ENCODE measurements at regions not wholly inside any gene's neighbourhood (a gene's known extent, or its start where the extent isn't known, plus 50 kb on each side); places are given as distances from the start of the nearest gene placed in this dataset.

DNA sequence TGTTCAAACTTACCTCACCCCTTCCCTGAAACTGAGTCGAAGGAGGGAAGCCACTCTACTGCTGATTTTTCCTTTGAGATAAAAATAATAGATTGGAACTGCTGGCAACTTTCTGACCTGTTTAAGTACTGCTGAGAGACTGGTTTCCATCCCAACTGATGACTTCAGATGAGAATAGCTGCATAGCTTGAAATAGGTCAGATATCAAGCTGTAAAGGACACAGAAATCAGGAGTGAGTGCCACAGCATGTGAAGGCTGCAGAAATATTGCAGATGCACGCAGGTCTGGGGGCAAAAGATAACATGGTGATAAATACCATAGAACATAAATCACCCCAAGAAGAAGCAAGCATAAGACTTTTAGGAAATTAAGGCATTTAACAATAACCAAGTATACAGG lies 923.2 kb downstream of the SH3BGRL start:
- H3K36me3 ChIP-seq (ENCODE audit: control insufficient read depth, insufficient read depth, low read length) = no peaks in the 10 kb centered on the region
- H3K4me2 ChIP-seq (ENCODE audit: extremely low read depth, insufficient read depth, low read length) = no peak overlapping the region
- H3K27ac ChIP-seq (ENCODE audit: insufficient read depth, low read length) = no peak overlapping the region
- no peak overlapping the region for H3K9ac ChIP-seq (ENCODE audit: insufficient read depth, low read length)
- H3K4me1 ChIP-seq (ENCODE audit: control insufficient read depth, extremely low read depth, insufficient read depth, low read length) = no peaks in the 10 kb centered on the region
- H3K79me2 ChIP-seq (ENCODE audit: control insufficient read depth, insufficient read depth, low read length) = no peaks in the 10 kb centered on the region
- H3K4me3 ChIP-seq (replicated peaks in 1 of 4; ENCODE audit: control extremely low read depth in 1 of 4, insufficient read depth in 1 of 4, low read depth in 3 of 4, low read length in 4 of 4) = no peak overlapping the region
- H4K20me1 ChIP-seq (ENCODE audit: control insufficient read depth, extremely low read depth, insufficient read depth, low read length) = no peaks in the 10 kb centered on the region
- H3K9me3 ChIP-seq (ENCODE audit: control insufficient read depth, insufficient read depth, low read depth, low read length) = no peaks in the 10 kb centered on the region
- no peak overlapping the region for H2AFZ ChIP-seq (ENCODE audit: low read length)
- no peak for TF ChIP-seq EZH2 (IDR thresholded peaks at IDR 0.05; ENCODE audit: low read length, missing control alignments)
- TF ChIP-seq, protein P1, sequence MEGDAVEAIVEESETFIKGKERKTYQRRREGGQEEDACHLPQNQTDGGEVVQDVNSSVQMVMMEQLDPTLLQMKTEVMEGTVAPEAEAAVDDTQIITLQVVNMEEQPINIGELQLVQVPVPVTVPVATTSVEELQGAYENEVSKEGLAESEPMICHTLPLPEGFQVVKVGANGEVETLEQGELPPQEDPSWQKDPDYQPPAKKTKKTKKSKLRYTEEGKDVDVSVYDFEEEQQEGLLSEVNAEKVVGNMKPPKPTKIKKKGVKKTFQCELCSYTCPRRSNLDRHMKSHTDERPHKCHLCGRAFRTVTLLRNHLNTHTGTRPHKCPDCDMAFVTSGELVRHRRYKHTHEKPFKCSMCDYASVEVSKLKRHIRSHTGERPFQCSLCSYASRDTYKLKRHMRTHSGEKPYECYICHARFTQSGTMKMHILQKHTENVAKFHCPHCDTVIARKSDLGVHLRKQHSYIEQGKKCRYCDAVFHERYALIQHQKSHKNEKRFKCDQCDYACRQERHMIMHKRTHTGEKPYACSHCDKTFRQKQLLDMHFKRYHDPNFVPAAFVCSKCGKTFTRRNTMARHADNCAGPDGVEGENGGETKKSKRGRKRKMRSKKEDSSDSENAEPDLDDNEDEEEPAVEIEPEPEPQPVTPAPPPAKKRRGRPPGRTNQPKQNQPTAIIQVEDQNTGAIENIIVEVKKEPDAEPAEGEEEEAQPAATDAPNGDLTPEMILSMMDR (conservative IDR thresholded peaks at IDR 0.05 in 1 of 2, IDR thresholded peaks at IDR 0.05 in 1 of 2; ENCODE audit: low read depth in 1 of 2, low read length in 2 of 2) = no peak
- H3K27me3 ChIP-seq (ENCODE audit: control insufficient read depth, insufficient read depth, low read length) = no peaks in the 10 kb centered on the region
- no peak for DNase-seq (ENCODE audit: low read depth in 2 of 2)

DNA sequence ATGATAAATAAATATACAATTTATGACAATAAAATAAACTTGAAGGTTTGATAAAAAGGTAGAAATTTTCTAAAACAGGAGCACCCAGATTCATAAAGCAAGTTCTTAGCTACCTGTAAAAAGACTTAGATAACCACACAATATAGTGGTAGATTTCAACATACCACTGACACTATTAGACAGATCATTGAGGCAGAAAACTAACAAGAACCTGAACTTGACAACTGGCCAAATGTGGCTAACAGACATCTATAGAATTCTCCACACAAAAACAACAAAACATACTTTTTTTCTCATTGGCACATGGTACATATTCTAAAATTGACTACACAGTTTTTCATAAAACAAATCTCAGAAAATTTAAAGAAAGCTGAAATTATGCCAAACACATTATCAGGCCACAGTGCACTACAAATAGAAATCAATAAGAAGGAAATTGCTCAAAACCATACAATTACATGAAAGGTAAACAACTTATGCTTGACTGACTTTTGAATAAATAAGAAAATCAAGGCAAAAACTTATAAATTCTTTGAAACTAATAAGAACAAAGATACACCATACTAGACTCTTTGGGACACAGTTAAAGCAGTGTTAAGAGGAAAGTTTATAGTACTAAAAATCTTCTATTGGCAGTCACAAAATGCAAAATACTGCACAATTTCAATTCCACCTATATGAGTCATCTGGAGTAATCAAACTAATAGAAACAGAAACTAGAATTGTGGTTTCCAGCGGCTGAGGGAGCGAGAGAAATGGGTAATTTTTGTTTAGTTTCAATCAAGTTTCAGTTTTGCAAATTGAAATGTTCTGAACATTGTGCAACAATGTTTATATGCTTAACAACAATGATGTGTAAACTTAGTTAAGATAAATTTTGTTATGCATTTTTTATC lies 925.6 kb downstream of the SH3BGRL start:
- H4K20me1 ChIP-seq (ENCODE audit: control insufficient read depth, extremely low read depth, insufficient read depth, low read length) = no peaks in the 10 kb centered on the region
- no peaks in the 10 kb centered on the region for H3K27me3 ChIP-seq (ENCODE audit: control insufficient read depth, insufficient read depth, low read length)
- no peaks in the 10 kb centered on the region for H3K4me1 ChIP-seq (ENCODE audit: control insufficient read depth, extremely low read depth, insufficient read depth, low read length)
- H3K4me2 ChIP-seq (ENCODE audit: extremely low read depth, insufficient read depth, low read length) = no peak overlapping the region
- no peak for TF ChIP-seq EZH2 (IDR thresholded peaks at IDR 0.05; ENCODE audit: low read length, missing control alignments)
- TF ChIP-seq, protein P1 (conservative IDR thresholded peaks at IDR 0.05 in 1 of 2, IDR thresholded peaks at IDR 0.05 in 1 of 2; ENCODE audit: low read depth in 1 of 2, low read length in 2 of 2) = no peak
- no peaks in the 10 kb centered on the region for H3K79me2 ChIP-seq (ENCODE audit: control insufficient read depth, insufficient read depth, low read length)
- no peak overlapping the region for H3K4me3 ChIP-seq (replicated peaks in 1 of 4; ENCODE audit: control extremely low read depth in 1 of 4, insufficient read depth in 1 of 4, low read depth in 3 of 4, low read length in 4 of 4)
- no peaks in the 10 kb centered on the region for H3K9me3 ChIP-seq (ENCODE audit: control insufficient read depth, insufficient read depth, low read depth, low read length)
- no peak overlapping the region for H3K9ac ChIP-seq (ENCODE audit: insufficient read depth, low read length)
- DNase-seq (ENCODE audit: low read depth in 2 of 2) = no peak
- H3K27ac ChIP-seq (ENCODE audit: insufficient read depth, low read length) = no peak overlapping the region
- H3K36me3 ChIP-seq (ENCODE audit: control insufficient read depth, insufficient read depth, low read length) = no peaks in the 10 kb centered on the region
- no peak overlapping the region for H2AFZ ChIP-seq (ENCODE audit: low read length)

DNA sequence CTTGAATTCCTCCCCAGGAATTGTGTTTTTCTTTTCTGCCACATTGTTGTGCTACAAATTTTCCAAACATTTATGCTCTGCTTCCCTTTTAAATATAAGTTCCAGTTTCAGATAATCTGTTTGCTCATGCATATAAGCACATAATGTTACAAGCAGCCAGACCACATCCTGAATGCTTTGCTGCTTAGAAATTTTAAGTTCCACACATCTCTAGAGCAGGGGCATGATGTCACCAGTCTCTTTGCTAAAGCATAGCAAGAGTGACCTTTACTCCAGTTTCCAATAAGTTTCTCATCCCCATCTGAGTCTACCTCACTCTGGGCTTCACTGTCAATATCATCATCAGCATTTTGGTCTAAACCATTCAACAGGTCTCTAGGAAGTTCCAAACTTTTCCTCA lies 932.5 kb downstream of the SH3BGRL start:
- DNase-seq (ENCODE audit: low read depth in 2 of 2) = no peak
- Histone ChIP-seq H3K27ac (ENCODE audit: insufficient read depth, low read length) (no peak overlapping the region), H3K4me3 (replicated peaks in 1 of 4; ENCODE audit: control extremely low read depth in 1 of 4, insufficient read depth in 1 of 4, low read depth in 3 of 4, low read length in 4 of 4) (no peak overlapping the region), H3K9ac (ENCODE audit: insufficient read depth, low read length) (no peak overlapping the region), H3K27me3 (ENCODE audit: control insufficient read depth, insufficient read depth, low read length) (no peaks in the 10 kb centered on the region), H3K36me3 (ENCODE audit: control insufficient read depth, insufficient read depth, low read length) (no peaks in the 10 kb centered on the region), H3K9me3 (ENCODE audit: control insufficient read depth, insufficient read depth, low read depth, low read length) (no peaks in the 10 kb centered on the region), H4K20me1 (ENCODE audit: control insufficient read depth, extremely low read depth, insufficient read depth, low read length) (no peaks in the 10 kb centered on the region), H3K4me2 (ENCODE audit: extremely low read depth, insufficient read depth, low read length) (no peak overlapping the region), H2AFZ (ENCODE audit: low read length) (no peak overlapping the region), H3K79me2 (ENCODE audit: control insufficient read depth, insufficient read depth, low read length) (no peaks in the 10 kb centered on the region), H3K4me1 (ENCODE audit: control insufficient read depth, extremely low read depth, insufficient read depth, low read length) (no peaks in the 10 kb centered on the region)
- TF ChIP-seq, protein P1 (conservative IDR thresholded peaks at IDR 0.05 in 1 of 2, IDR thresholded peaks at IDR 0.05 in 1 of 2; ENCODE audit: low read depth in 1 of 2, low read length in 2 of 2) = no peak
- no peak for TF ChIP-seq EZH2 (IDR thresholded peaks at IDR 0.05; ENCODE audit: low read length, missing control alignments)

Data from fibroblast of lung (primary cell).